HG03025 (cell line): ENCODE measurements at regions not wholly inside any gene's neighbourhood (a gene's known extent, or its start where the extent isn't known, plus 50 kb on each side); places are given as distances from the start of the nearest gene placed in this dataset.
"Not testable (repeated sequence)": the region's sequence is repeated elsewhere in the genome, so short reads cannot be mapped to it uniquely, and the experiment has no call there.

ENCODE experiments used
- ATAC-seq: cut with Tn5 transposase; IDR thresholded peaks from one replicate; pipeline ENCODE4 v1.9.1; 2021; ENCODE audit warnings: mild to moderate bottlenecking, moderate library complexity; ENCODE audit not compliant: unreplicated experiment, low FRiP score

- ATAC-seq: not testable (repeated sequence)
Measured at GRCh38 chr6:14782921-14783464, 462.9 kb upstream of the JARID2 start.

- no peak for ATAC-seq
Measured at GRCh38 chr6:14783594-14783993, 462.3 kb upstream of the JARID2 start.

GRCh38 chr6:14784596-14785492 is 461.0 kb upstream of the JARID2 start:
- no peak for ATAC-seq

- no peak for ATAC-seq
Measured at GRCh38 chr6:14785493-14785790, 460.4 kb upstream of the JARID2 start.

GRCh38 chr6:14786008-14786407 is 459.9 kb upstream of the JARID2 start:
- ATAC-seq: no peak

- no peak for ATAC-seq
Measured at GRCh38 chr6:14786455-14786854, 459.4 kb upstream of the JARID2 start.

GRCh38 chr6:14787250-14787649 is 458.6 kb upstream of the JARID2 start:
- ATAC-seq: no peak

GRCh38 chr6:14787677-14788076 is 458.2 kb upstream of the JARID2 start:
- ATAC-seq: no peak

- ATAC-seq: no peak
Measured at GRCh38 chr6:14789996-14790395, 455.9 kb upstream of the JARID2 start.

- no peak for ATAC-seq
Measured at GRCh38 chr6:14790976-14791375, 454.9 kb upstream of the JARID2 start.

- no peak for ATAC-seq
Measured at GRCh38 chr6:14791526-14791925, 454.3 kb upstream of the JARID2 start.

- ATAC-seq: no peak
Measured at GRCh38 chr6:14792118-14792955, 453.5 kb upstream of the JARID2 start.

GRCh38 chr6:14795451-14795850 is 450.4 kb upstream of the JARID2 start:
- no peak for ATAC-seq

GRCh38 chr6:14796974-14797762 is 448.7 kb upstream of the JARID2 start:
- ATAC-seq: no peak

- ATAC-seq: no peak
Measured at GRCh38 chr6:14797875-14798593, 447.8 kb upstream of the JARID2 start.

- ATAC-seq: no peak
Measured at GRCh38 chr6:14798594-14798982, 447.3 kb upstream of the JARID2 start.

GRCh38 chr6:14798996-14799588 is 446.8 kb upstream of the JARID2 start:
- no peak for ATAC-seq

- ATAC-seq: no peak
Measured at GRCh38 chr6:14799928-14800327, 445.9 kb upstream of the JARID2 start.

- ATAC-seq: no peak
Measured at GRCh38 chr6:14802514-14803160, 443.2 kb upstream of the JARID2 start.
